Pons (tissue), 1 donor: ENCODE measurements at regions not wholly inside any gene's neighbourhood (a gene's known extent, or its start where the extent isn't known, plus 50 kb on each side); places are given as distances from the start of the nearest gene placed in this dataset.

Experiments used
- DNase-seq: peaks from one replicate; pipeline ENCODE4 v3.0.0-alpha.2; 2016; ENCODE audit warnings: low spot score

- no peak for DNase-seq
These were observed 111.5 kb downstream of the ELAPOR2 start for GRCh38 chr7:86947929-86948328.

- DNase-seq, result no peak
These were observed 116.0 kb downstream of the ELAPOR2 start for GRCh38 chr7:86943447-86943846.

GRCh38 chr7:86942995-86943394 is 116.5 kb downstream of the ELAPOR2 start:
- DNase-seq, result no peak

GRCh38 chr7:86942081-86942480 is 117.4 kb downstream of the ELAPOR2 start:
- DNase-seq, result peak; percentile 89

GRCh38 chr7:86939197-86939814 is 120.1 kb downstream of the ELAPOR2 start:
- DNase-seq, result peak; percentile 90

GRCh38 chr7:86937363-86937878 is 122.0 kb downstream of the ELAPOR2 start:
- no peak for DNase-seq

GRCh38 chr7:86933295-86933845 is 126.1 kb downstream of the ELAPOR2 start:
- no peak for DNase-seq

GRCh38 chr7:86932038-86932512 is 127.4 kb downstream of the ELAPOR2 start:
- no peak for DNase-seq

GRCh38 chr7:86931439-86931838 is 128.0 kb downstream of the ELAPOR2 start:
- DNase-seq, result no peak

GRCh38 chr7:86930554-86931307 is 128.7 kb downstream of the ELAPOR2 start:
- DNase-seq, result no peak

- no peak for DNase-seq
These were observed 130.0 kb downstream of the ELAPOR2 start for GRCh38 chr7:86929293-86930109.

- no peak for DNase-seq
These were observed 131.1 kb downstream of the ELAPOR2 start for GRCh38 chr7:86928308-86928707.

- DNase-seq, result peak; percentile 67
These were observed 132.7 kb downstream of the ELAPOR2 start for GRCh38 chr7:86926732-86927131.

GRCh38 chr7:86925221-86925620 is 134.2 kb downstream of the ELAPOR2 start:
- no peak for DNase-seq

- no peak for DNase-seq
These were observed 135.9 kb downstream of the ELAPOR2 start for GRCh38 chr7:86923527-86923926.

- DNase-seq, result no peak
These were observed 139.3 kb downstream of the ELAPOR2 start for GRCh38 chr7:86920154-86920553.

GRCh38 chr7:86918245-86918644 is 141.2 kb downstream of the ELAPOR2 start:
- no peak for DNase-seq

- no peak for DNase-seq
These were observed 143.1 kb downstream of the ELAPOR2 start for GRCh38 chr7:86916277-86916825.

GRCh38 chr7:86914551-86914950 is 144.9 kb downstream of the ELAPOR2 start:
- peak; percentile 28 for DNase-seq
